GM12878 (cell line): ENCODE measurements at regions not wholly inside any gene's neighbourhood (a gene's known extent, or its start where the extent isn't known, plus 50 kb on each side); places are given as distances from the start of the nearest gene placed in this dataset.

Source experiments
- ATAC-seq: fragments of 200-7000 bp; cut with Tn5 transposase; 3 replicates; pipeline ENCODE4 v1.9.1; 2020; ENCODE audit warnings: mild to moderate bottlenecking, moderate library complexity
- BruUV-seq: library from RNA; stranded (reverse); fragments of 400-500 nt; replicated peaks from 2 replicates; lab custom pipeline; 2021; lab: Mats Ljungman, UMichigan
- CTCF ChIA-PET: fragments of 300-600 bp; sonication (Branson Sonifier 250); formaldehyde crosslinking; extraction: SDS; loops from one replicate; lab custom pipeline; 2021; ENCODE audit warnings: inconsistent platforms; lab: Yijun Ruan, JAX
- POLR2A ChIA-PET: fragments of 350-600 bp; formaldehyde crosslinking; extraction: SDS; loops from one replicate; lab custom pipeline; 2021; ENCODE audit warnings: inconsistent platforms; lab: Charles Lee
- RAD21 ChIA-PET: fragments of 300-600 bp; sonication (Branson Sonifier 250); formaldehyde crosslinking; loops from one replicate; lab custom pipeline; 2023; ENCODE audit warnings: antibody characterized with exemption; ENCODE audit not compliant: unreplicated experiment; lab: Charles Lee
- SMC1A ChIA-PET: fragments of 300-600 bp; sonication (Branson Sonifier 250); formaldehyde crosslinking; loops from one replicate; lab custom pipeline; 2023; ENCODE audit not compliant: unreplicated experiment, uncharacterized antibody; lab: Charles Lee
- DNase-seq: peaks from one replicate; pipeline ENCODE4 v3.0.0-alpha.2; 2011; ENCODE audit warnings: low read depth, low spot score
- FAIRE-seq: peaks from 3 replicates; lab custom pipeline; 2011; peaks lifted over from hg19 to GRCh38; lab: Jason Lieb, UNC
- H2AFZ ChIP-seq: 2 replicates; pipeline ENCODE4 v1.6.0; 2011; ENCODE audit warnings: low read depth, low read length, control low read depth; ENCODE audit not compliant: control insufficient read depth
- H3K27ac ChIP-seq: 2 replicates; pipeline ENCODE4 v1.5.1; 2011; ENCODE audit warnings: control low read depth; ENCODE audit not compliant: control insufficient read depth, insufficient read depth
- H3K27me3 ChIP-seq, 2 experiments: replicated peaks in 1 of 2; 2 replicates each; pipeline versions ENCODE4 v1.6.0 to v1.6.1; 2011; ENCODE audit warnings: low read length in 1 of 2; ENCODE audit not compliant: control insufficient read depth in 2 of 2, insufficient read depth in 2 of 2
- H3K36me3 ChIP-seq, 2 experiments: 2 replicates each; pipeline ENCODE4 v1.5.1; 2011; ENCODE audit warnings: low read length in 1 of 2; ENCODE audit not compliant: control insufficient read depth in 2 of 2, insufficient read depth in 2 of 2
- H3K4me1 ChIP-seq: 2 replicates; pipeline ENCODE4 v1.6.1; 2011; ENCODE audit warnings: mild to moderate bottlenecking, low read length, moderate library complexity, mixed read lengths; ENCODE audit not compliant: control insufficient read depth, insufficient read depth
- H3K4me2 ChIP-seq: 2 replicates; pipeline ENCODE4 v1.6.0; 2011; ENCODE audit warnings: control low read depth; ENCODE audit not compliant: control insufficient read depth, insufficient read depth
- H3K4me3 ChIP-seq: fragments of 200-600 bp; sonication (generic); 2 replicates; pipeline ENCODE4 v1.5.1; 2016
- H3K79me2 ChIP-seq: 2 replicates; pipeline ENCODE4 v1.6.0; 2011; ENCODE audit warnings: low read length; ENCODE audit not compliant: control insufficient read depth, insufficient read depth
- H3K9ac ChIP-seq: 2 replicates; pipeline ENCODE4 v1.8.0; 2011; ENCODE audit warnings: low read length, control low read depth, mixed read lengths; ENCODE audit not compliant: control insufficient read depth, insufficient read depth
- H3K9me3 ChIP-seq: replicated peaks from 3 replicates; pipeline ENCODE4 v1.5.1; 2011; ENCODE audit warnings: mild to moderate bottlenecking, low read length; ENCODE audit not compliant: control insufficient read depth, insufficient read depth
- H4K20me1 ChIP-seq: 2 replicates; pipeline ENCODE4 v1.6.0; 2011; ENCODE audit not compliant: control insufficient read depth, insufficient read depth
- CEBPZ ChIP-seq: fragments of 150-350 bp; IDR thresholded peaks from 2 replicates; pipeline ENCODE4 v1.6.1; 2016; ENCODE audit warnings: low read depth, low read length
- ELK1 ChIP-seq: IDR thresholded peaks from 2 replicates; pipeline ENCODE4 v1.6.1; 2012; ENCODE audit warnings: low read depth, low read length, improper control_type of control experiment
- NR2C1 ChIP-seq: fragments of 450-650 bp; IDR thresholded peaks from 2 replicates; pipeline ENCODE4 v1.6.1; 2017; ENCODE audit warnings: antibody characterized with exemption, mild to moderate bottlenecking, moderate library complexity
- NRF1 ChIP-seq: conservative IDR thresholded peaks from 2 replicates; pipeline ENCODE4 v1.6.1; 2011; ENCODE audit warnings: mild to moderate bottlenecking, low read depth, low read length, improper control_type of control experiment
- PAX5 ChIP-seq: IDR thresholded peaks from 2 replicates; pipeline ENCODE4 v1.6.1; 2011; ENCODE audit warnings: low read depth, low read length, borderline replicate concordance
- PAX8 ChIP-seq: fragments of 450-650 bp; IDR thresholded peaks from 2 replicates; pipeline ENCODE4 v1.6.1; 2017; ENCODE audit warnings: mild to moderate bottlenecking, moderate library complexity
- POU2F2 ChIP-seq: IDR thresholded peaks from 3 replicates; pipeline ENCODE4 v1.6.1; 2011; ENCODE audit warnings: low read depth, mild to moderate bottlenecking, low read length, borderline replicate concordance
- ZBTB33 ChIP-seq: fragments of 450-650 bp; IDR thresholded peaks from 2 replicates; pipeline ENCODE4 v1.6.1; 2017; ENCODE audit warnings: mild to moderate bottlenecking
- WGBS: methylation state at CpG from one replicate; pipeline ENCODE4 v1.1.6; 2016; ENCODE audit warnings: low lambda C conversion rate; ENCODE audit not compliant: insufficient replicate concordance, insufficient coverage; ENCODE audit errors: missing lambda C conversion rate; 5-methylcytosine and 5-hydroxymethylcytosine counted together
- in situ Hi-C: fragments of 300-500 bp; cut with MboI; formaldehyde crosslinking; loops from 9 replicates; pipeline ENCODE4 v1.14.3; 2018; ENCODE audit warnings: mixed read lengths
- intact Hi-C: fragments of 100-400 bp; cut with micrococcal nuclease; formaldehyde crosslinking; loops from one replicate; pipeline ENCODE4 v1.14.2; 2022; ENCODE audit not compliant: unreplicated experiment

- FAIRE-seq, result no peak
- Histone ChIP-seq H3K36me3 (no peaks in the 10 kb centered on the region), H3K4me3 (no peak overlapping the region), H2AFZ (no peak overlapping the region), H4K20me1 (no peaks in the 10 kb centered on the region), H3K27ac (no peak overlapping the region), H3K9me3 (peaks cover 9% of the 10 kb centered on the region; the same call in 2 of the 3 replicates), H3K4me2 (no peak overlapping the region), H3K79me2 (no peaks in the 10 kb centered on the region), H3K27me3 (no peaks in the 10 kb centered on the region), H3K4me1 (no peaks in the 10 kb centered on the region), H3K9ac (no peak overlapping the region)
- in situ Hi-C loops (no loop called here), intact Hi-C loops (no loop called here)
- POLR2A ChIA-PET, result interaction anchor here (1.5 kb wide), 1 partner anchor 9 kb away, joined by 3 read pairs; no protein-coding TSS in a partner anchor
- WGBS, result 67% methylated on average over 3 of the region's 3 CpGs
- CTCF ChIA-PET, result interaction anchor here (0.9 to 5.9 kb wide), 6 partner anchors 9 to 162 kb away, joined by 3 to 30 read pairs (median 4); no protein-coding TSS in a partner anchor
- ATAC-seq, result no peak
- TF ChIP-seq NR2C1 (no peak), CEBPZ (no peak), ZBTB33 (no peak), NRF1 (no peak), PAX8 (no peak), ELK1 (no peak), PAX5 (no peak), POU2F2 (no peak)
- no peak for DNase-seq
- SMC1A ChIA-PET, result interaction anchor here (0.7 to 2.0 kb wide), 7 partner anchors 11 to 47 kb away, joined by 3 to 6 read pairs (median 4); no protein-coding TSS in a partner anchor
- no TSS peak for BruUV-seq
- RAD21 ChIA-PET, result interaction anchor here (0.9 to 3.4 kb wide), 2 partner anchors 9 to 12 kb away, joined by 4 to 15 read pairs; no protein-coding TSS in a partner anchor
Observed at GRCh38 chr9:38171926-38172325, 102.9 kb upstream of the SHB start.
